GM12873 (cell line): ENCODE measurements at regions not wholly inside any gene's neighbourhood (a gene's known extent, or its start where the extent isn't known, plus 50 kb on each side); places are given as distances from the start of the nearest gene placed in this dataset.

Experiments
- CTCF ChIP-seq: IDR thresholded peaks from 2 replicates; pipeline ENCODE4 v1.5.1; 2012; ENCODE audit warnings: low read depth, mild to moderate bottlenecking, moderate library complexity, low read length, control low read depth; ENCODE audit not compliant: insufficient read depth; ENCODE audit errors: missing control alignments

- TF ChIP-seq CTCF = no peak
These were observed 134.9 kb upstream of the TENM4 start for GRCh38 chr11:79575701-79576100.

GRCh38 chr11:79570104-79570503 lies 129.3 kb upstream of the TENM4 start:
- TF ChIP-seq CTCF = no peak

DNA sequence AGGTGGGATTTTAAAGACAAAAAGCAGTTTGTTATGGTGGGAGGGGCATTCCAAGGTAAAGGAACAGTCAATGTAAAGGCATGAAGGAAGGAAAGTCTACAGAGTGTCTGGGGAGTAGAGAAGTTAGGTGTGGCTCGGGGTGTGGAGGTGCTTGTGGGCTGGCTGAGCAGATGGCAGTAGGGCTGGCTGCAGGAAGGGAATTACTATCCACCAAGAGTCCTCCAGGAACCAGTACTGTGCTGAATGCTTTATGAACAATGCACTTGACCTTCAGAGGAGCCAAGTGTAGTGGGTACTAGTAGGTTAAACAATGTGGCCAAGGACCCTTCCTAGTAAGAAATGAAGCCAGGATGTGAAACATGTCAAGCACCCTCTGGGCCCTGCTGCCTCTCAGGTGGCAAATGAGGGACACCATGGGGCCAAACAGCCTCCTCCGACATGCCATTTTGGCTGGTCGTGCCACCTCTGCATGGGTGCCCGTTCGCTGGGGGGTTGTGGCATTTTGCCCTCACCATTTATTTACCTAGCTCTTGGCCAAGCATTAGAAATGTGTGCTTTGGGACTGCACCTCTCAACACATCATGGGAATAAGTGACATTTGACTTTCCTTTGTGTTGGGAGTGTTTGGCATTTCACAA lies 123.6 kb upstream of the TENM4 start:
- TF ChIP-seq CTCF = no peak

DNA sequence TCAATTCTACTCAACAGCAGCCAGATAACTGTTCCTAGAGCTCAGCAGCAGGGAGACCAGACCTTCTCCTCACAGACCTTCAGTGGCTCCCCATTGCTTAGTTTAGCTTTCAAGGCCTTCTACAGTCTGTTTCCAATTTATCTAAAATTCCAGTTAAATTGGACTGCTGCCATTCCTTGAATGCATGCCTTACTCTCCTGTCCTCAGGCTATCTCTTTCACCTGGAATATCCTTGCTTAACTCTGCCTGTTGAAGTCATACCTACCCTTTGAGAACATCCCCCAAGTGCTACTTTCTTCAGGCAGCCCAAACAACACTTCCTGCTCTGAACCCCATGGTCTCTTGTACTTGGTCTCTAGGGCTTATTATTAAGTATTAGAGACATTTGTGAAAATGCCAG lies 120.7 kb upstream of the TENM4 start:
- TF ChIP-seq CTCF = no peak

GRCh38 chr11:79550809-79551208 lies 110.0 kb upstream of the TENM4 start:
- no peak for TF ChIP-seq CTCF

DNA sequence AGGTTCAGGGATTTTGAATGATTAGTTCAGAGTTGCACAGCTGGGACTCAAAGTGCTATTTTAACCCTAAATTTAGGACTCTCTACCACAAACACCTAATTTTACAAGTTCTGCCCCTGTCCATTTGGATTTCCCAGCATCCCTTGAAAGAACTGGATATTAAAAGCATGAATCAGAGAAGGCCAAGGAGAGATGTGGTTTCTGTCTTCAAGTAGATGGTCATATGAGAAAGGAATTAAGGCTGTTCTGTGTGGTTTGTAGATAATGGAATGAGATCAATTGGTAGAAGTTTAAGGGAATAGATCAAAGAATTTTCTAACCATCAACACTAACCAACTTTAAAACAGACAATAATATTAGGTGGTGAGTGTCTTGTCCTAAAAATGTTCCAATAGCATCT lies 106.4 kb upstream of the TENM4 start:
- TF ChIP-seq CTCF = no peak

DNA sequence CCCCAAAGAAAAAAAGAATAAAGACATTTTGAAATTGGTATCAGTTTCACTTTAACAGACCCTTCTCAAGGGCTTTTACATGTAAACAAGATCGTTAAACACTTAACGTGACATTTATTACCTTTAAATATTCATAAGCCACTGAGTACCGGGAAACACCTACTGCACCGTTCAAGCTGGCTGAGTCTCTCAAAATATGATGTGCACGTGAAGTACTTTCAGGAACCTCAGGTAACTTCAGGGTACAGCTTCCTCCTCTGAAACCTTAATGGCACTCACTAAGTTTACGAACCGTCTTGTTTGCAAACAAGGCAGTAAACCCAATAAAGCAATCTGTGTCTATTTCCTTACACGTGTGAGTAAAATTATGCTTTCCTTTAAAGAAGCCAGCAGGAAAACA lies 105.5 kb upstream of the TENM4 start:
- TF ChIP-seq CTCF = no peak

DNA sequence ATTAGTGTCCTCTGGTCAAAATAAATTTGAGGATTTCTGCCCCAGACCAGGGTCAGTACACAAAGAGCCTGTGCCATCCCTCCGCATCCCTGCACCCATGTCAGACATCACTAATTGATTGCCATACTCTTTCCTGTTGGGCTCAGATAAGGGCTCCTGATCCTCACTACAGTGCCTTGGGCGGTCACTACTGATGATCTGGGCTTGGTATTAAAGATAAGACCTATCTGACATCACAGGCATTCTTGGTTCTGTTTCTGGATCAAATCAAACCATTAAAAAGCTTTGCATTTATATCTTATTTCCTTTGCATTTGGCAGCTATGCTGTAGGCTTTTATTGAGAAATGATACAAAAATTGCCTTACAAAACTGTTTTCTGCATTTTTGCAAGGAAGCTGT lies 103.5 kb upstream of the TENM4 start:
- TF ChIP-seq CTCF = no peak
